ENCODE measurements at regions not wholly inside any gene's neighbourhood (a gene's known extent, or its start where the extent isn't known, plus 50 kb on each side); places are given as distances from the start of the nearest gene placed in this dataset.

DNA sequence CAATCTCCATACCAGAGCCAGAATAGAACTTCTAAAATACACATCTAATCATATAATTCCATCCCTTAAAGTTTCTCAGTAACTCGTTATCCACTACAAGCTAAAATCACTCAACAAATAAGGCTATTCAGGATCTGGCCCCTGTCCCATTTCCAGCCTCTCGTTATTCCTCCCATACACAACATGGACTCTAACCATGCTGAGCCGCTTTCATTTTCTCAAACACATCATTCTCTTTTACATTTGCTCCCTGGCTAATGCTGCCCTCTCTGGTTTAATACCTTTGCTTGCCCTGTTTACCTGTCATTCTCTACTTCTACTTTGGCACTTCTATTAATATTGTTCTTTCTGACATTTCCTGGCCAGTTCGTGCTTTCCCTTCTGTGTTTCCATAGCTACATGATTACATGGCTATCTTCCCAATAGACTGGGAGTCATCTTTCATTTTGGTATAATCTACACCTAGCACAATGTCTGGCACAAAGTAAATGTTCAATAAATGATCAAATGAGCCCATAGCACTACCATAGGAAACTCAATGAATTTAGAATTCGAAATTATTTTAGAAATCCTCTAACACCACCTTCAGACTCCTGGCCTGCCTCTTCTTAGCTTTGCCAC is 163.6 kb upstream of the VRK2 start:
- DNase-seq (ENCODE audit: low read depth): no peak

GRCh38 chr2:57884281-57884680 is 162.3 kb upstream of the VRK2 start:
- DNase-seq (ENCODE audit: low read depth): no peak

GRCh38 chr2:57885742-57886141 is 160.9 kb upstream of the VRK2 start:
- DNase-seq (ENCODE audit: low read depth): no peak

GRCh38 chr2:57886161-57886786 is 160.3 kb upstream of the VRK2 start:
- DNase-seq (ENCODE audit: low read depth): no peak

- no peak for DNase-seq (ENCODE audit: low read depth)
Observed at GRCh38 chr2:57888463-57888862, 158.1 kb upstream of the VRK2 start.

DNA sequence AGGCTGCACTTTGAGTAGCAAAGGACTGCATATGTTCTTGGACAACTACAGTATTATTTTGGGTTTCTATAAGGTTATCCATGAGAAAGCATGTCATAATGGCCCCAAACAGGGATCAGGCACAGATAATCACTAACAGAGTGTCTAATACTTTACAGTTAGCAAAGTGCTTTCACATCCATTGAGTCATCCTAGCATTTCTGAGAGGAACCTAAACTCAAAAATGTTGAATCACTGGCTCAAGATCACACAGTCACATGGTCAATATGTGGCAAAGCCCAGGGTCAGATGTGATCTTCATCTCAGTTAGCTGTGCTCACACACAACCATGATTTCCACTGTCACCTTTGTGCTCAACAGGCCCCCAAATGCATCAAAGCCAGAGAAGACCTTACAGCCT is 156.1 kb upstream of the VRK2 start:
- DNase-seq (ENCODE audit: low read depth): no peak

- DNase-seq (ENCODE audit: low read depth): no peak
Observed at GRCh38 chr2:57891086-57891712, 155.4 kb upstream of the VRK2 start.

- DNase-seq (ENCODE audit: low read depth): no peak
Observed at GRCh38 chr2:57892920-57893319, 153.7 kb upstream of the VRK2 start.

GRCh38 chr2:57893347-57893746 is 153.3 kb upstream of the VRK2 start:
- DNase-seq (ENCODE audit: low read depth): no peak

DNA sequence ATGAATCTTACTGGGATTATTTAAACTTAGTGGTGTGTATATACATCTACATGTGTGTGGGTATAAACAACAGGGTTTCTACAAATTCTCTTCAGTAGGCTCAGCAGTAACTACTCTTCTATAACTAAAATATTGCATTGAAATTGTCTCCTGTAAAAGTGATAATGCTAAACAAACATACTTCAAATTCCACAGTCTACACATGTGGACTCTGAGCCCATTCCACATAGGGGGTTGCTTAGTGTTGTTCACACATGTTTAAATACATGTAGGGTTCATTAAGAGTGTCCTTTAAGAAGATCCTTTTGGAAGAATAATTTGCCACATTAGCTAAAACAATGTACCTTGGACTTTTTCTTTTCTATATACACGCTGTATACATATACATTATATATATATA is 152.8 kb upstream of the VRK2 start:
- DNase-seq (ENCODE audit: low read depth): no peak

DNA sequence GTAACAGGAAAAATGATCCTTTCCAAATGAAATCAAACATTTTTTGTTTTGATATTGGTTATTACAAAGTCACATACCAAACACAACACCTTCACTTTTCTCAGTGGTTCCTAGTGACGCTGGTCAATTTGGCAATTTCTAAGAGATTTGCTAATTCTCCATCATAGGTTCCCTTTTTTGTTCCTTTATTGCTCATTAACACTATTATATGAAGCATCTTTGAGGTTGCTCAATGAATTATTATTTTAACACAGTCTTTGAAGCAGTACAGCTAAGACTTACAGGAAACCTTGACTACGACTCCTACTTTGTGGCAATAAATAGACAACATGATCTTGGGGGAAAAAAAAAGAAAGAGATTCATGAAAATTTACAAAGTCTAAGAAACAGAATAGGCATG is 152.2 kb upstream of the VRK2 start:
- DNase-seq (ENCODE audit: low read depth): no peak

DNA sequence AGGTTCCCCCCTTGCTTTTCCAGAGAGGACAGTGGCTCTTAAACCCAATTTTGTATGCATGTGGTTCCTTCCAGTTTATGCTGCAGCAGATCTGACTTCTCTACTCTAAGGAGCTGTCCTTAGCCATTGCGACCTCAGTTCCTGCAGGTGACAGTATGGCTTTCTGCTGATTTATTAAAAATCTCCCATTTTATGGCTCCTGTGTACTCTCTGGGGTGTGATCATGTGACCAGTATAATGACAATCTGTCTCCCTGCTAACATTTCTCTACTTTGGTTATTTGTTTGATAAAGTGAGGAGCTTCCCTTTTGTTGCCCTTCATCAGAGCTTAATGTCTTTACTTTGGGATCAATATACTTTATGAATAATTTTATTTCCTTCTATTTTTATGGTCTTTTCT is 148.7 kb upstream of the VRK2 start:
- DNase-seq (ENCODE audit: low read depth): no peak

DNA sequence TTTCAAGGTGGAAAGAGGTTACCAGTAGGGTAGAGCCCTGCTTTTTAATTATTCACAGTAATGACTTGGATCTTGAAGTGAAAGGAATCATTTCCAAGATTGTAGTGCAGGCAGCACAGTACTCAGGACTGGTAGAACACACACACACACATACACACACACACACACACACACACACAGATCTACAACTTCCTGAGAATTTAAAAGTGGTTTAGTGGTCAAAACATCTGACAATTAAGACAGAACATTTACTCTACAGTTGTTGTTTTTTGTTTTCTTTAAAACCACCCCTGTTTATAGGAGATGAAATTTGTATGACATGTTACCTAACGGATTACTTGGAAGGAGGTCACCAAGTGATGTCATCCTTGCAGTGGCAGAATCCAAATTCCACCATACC is 146.7 kb upstream of the VRK2 start:
- DNase-seq (ENCODE audit: low read depth): no peak

- no peak for DNase-seq (ENCODE audit: low read depth)
Observed at GRCh38 chr2:57902578-57902977, 144.0 kb upstream of the VRK2 start.

- no peak for DNase-seq (ENCODE audit: low read depth)
Observed at GRCh38 chr2:57906152-57906732, 140.4 kb upstream of the VRK2 start.

GRCh38 chr2:57907411-57907810 is 139.2 kb upstream of the VRK2 start:
- no peak for DNase-seq (ENCODE audit: low read depth)

DNA sequence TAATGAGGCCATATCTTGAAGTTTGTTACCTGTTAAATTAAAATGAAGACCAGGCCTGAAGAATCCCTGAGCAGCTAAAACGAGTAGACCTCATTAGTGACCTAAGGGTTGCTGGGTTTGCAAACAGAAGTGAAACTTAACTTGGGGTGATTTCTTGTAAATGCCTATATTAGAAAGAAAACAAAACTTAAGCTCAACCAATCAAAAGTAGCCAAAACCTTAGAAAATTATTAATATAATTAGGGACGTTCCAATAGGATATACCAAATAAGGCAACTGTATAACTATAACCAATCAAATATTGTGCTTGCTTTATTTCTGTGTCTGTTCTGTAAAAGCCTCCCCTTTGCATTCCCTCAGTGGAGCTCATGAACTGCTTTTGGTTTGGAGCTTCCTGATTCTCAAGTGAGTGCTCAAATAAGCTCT is 137.9 kb upstream of the VRK2 start:
- DNase-seq (ENCODE audit: low read depth): no peak

- DNase-seq (ENCODE audit: low read depth): no peak
Observed at GRCh38 chr2:57918126-57918525, 128.5 kb upstream of the VRK2 start.

- DNase-seq (ENCODE audit: low read depth): no peak
Observed at GRCh38 chr2:57920342-57920939, 126.2 kb upstream of the VRK2 start.

DNA sequence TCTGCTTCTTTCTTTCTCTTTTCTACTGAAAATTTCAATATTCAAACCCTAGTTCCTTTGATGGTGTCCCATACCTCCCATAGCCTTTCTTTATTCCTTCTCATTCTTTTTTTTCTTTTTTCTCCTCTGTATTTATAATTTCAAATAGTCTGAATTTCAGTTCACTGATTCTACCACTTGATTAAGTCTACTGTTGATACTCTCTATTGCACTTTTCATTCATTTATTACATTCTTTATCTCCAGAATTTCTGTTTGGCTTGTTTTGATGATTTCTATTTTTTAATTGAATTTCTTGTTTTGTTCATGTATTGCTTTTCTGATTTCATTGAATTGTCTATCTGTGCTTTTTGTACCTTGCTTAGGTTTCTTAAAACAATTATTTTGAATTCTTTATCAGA is 111.9 kb upstream of the VRK2 start:
- DNase-seq (ENCODE audit: low read depth): no peak

GRCh38 chr2:57936216-57936615 is 110.4 kb upstream of the VRK2 start:
- DNase-seq (ENCODE audit: low read depth): no peak

- no peak for DNase-seq (ENCODE audit: low read depth)
Observed at GRCh38 chr2:57937456-57937855, 109.2 kb upstream of the VRK2 start.

DNA sequence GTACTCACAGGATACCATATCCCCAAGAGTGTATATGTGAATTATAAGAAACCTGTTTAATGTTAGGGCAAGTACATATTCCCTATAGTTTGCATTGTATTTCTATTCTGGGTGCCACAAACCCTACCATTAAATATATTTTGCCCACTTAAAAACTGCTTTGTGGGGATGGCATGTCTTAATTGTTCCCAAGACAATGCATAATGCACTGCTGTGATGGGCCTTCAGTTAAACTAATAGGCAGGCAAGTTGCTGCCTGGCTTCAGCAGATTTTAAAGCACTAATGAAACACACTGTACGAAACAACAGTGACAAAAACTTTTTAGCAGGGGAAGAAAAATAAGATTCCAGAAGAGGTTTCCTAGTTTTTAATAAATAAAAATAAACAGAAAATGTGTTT is 104.8 kb upstream of the VRK2 start:
- DNase-seq (ENCODE audit: low read depth): no peak
